ENCODE measurements at regions not wholly inside any gene's neighbourhood (a gene's known extent, or its start where the extent isn't known, plus 50 kb on each side); places are given as distances from the start of the nearest gene placed in this dataset.

DNA sequence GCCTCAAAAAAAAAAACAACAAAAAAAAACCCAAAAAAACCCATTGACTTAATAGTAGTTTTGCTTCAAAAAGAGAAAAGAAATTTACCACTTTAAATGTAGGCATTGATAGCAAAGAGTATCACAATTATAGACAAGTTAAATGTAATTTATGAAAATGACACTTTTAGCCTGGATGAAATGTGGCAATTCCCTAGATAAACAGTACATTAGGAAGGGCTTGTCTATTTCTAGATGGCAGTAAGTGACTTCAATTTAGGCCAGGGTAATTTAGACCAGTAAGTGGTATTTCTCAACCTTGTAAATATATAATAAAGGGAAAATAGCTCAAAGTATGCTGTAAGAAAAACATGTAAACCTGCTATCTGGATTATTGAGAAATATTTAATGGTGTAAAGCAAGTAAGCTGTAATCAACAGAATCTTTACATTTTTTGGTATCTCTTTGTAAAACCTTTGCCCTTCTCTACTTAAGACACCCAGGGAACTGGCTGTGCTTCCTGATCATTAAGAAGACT lies 103.7 kb upstream of the RAPGEF2 start:
- intact Hi-C loops (cut with micrococcal nuclease), result loop anchor here (5.0 kb wide), 2 partner anchors 78 to 127 kb away; no protein-coding TSS in a partner anchor
- no peak overlapping the region for H2AFZ ChIP-seq (ENCODE audit: low read length)
- H4K20me1 ChIP-seq (ENCODE audit: low read length), result no peaks in the 10 kb centered on the region
- BruUV-seq (replicated peaks), result no TSS peak
- no peaks in the 10 kb centered on the region for H3F3A ChIP-seq (ENCODE audit: low read length, unreplicated experiment)
- H3K4me1 ChIP-seq (ENCODE audit: insufficient read depth, low read length), result peaks cover 42% of the 10 kb centered on the region
- no peaks in the 10 kb centered on the region for H3K9me3 ChIP-seq (ENCODE audit: low read length)
- no peaks in the 10 kb centered on the region for H3K9me2 ChIP-seq (replicated peaks; ENCODE audit: low read length)
- H3K79me2 ChIP-seq (ENCODE audit: low read length), result no peaks in the 10 kb centered on the region
- H3K27me3 ChIP-seq (ENCODE audit: low read length), result no peaks in the 10 kb centered on the region
- H3K4me3 ChIP-seq (ENCODE audit: low read length), result no peak overlapping the region
- no peak overlapping the region for H3K4me2 ChIP-seq (ENCODE audit: low read length)
- H3K36me3 ChIP-seq (ENCODE audit: low read depth, low read length), result no peaks in the 10 kb centered on the region
- H3K27ac ChIP-seq (ENCODE audit: low read length), result peak overlapping the region; percentile 78; the same call in 1 of the 2 replicates
- no peak for TF ChIP-seq CTCF (conservative IDR thresholded peaks at IDR 0.05; ENCODE audit: low read depth, low read length)
- TF ChIP-seq EZH2phosphoT487 (IDR thresholded peaks at IDR 0.05; ENCODE audit: borderline replicate concordance, low read length), result no peak
- no peak for TF ChIP-seq EZH2 (IDR thresholded peaks at IDR 0.05; ENCODE audit: low read length, unreplicated experiment)
- no peak overlapping the region for H3K9ac ChIP-seq (ENCODE audit: low read length)
- ChIA-PET POLR2A (ENCODE audit: unreplicated experiment) (no interaction called here), CTCF (no interaction called here)
- DNase-seq (no peak), ATAC-seq (no peak)

- H3K9me3 ChIP-seq (ENCODE audit: low read length), result no peaks in the 10 kb centered on the region
- CTCF ChIA-PET, result no interaction called here
- no peak overlapping the region for H3K4me2 ChIP-seq (ENCODE audit: low read length)
- ATAC-seq (no peak), DNase-seq (no peak)
- H3F3A ChIP-seq (ENCODE audit: low read length, unreplicated experiment), result no peaks in the 10 kb centered on the region
- POLR2A ChIA-PET (ENCODE audit: unreplicated experiment), result no interaction called here
- H4K20me1 ChIP-seq (ENCODE audit: low read length), result no peaks in the 10 kb centered on the region
- no peak overlapping the region for H2AFZ ChIP-seq (ENCODE audit: low read length)
- no peaks in the 10 kb centered on the region for H3K27me3 ChIP-seq (ENCODE audit: low read length)
- H3K79me2 ChIP-seq (ENCODE audit: low read length), result no peaks in the 10 kb centered on the region
- TF ChIP-seq CTCF (conservative IDR thresholded peaks at IDR 0.05; ENCODE audit: low read depth, low read length), result no peak
- TF ChIP-seq EZH2phosphoT487 (IDR thresholded peaks at IDR 0.05; ENCODE audit: borderline replicate concordance, low read length), result no peak
- no peak for TF ChIP-seq EZH2 (IDR thresholded peaks at IDR 0.05; ENCODE audit: low read length, unreplicated experiment)
- BruUV-seq (replicated peaks), result no TSS peak
- H3K27ac ChIP-seq (ENCODE audit: low read length), result no peak overlapping the region
- no peak overlapping the region for H3K4me3 ChIP-seq (ENCODE audit: low read length)
- no peaks in the 10 kb centered on the region for H3K9me2 ChIP-seq (replicated peaks; ENCODE audit: low read length)
- H3K4me1 ChIP-seq (ENCODE audit: insufficient read depth, low read length), result peaks cover 42% of the 10 kb centered on the region
- intact Hi-C loops (cut with micrococcal nuclease), result loop anchor here (5.0 kb wide), 2 partner anchors 77 to 128 kb away; no protein-coding TSS in a partner anchor
- H3K36me3 ChIP-seq (ENCODE audit: low read depth, low read length), result no peaks in the 10 kb centered on the region
- no peak overlapping the region for H3K9ac ChIP-seq (ENCODE audit: low read length)
Observed at GRCh38 chr4:158999849-159000248, 103.0 kb upstream of the RAPGEF2 start.

DNA sequence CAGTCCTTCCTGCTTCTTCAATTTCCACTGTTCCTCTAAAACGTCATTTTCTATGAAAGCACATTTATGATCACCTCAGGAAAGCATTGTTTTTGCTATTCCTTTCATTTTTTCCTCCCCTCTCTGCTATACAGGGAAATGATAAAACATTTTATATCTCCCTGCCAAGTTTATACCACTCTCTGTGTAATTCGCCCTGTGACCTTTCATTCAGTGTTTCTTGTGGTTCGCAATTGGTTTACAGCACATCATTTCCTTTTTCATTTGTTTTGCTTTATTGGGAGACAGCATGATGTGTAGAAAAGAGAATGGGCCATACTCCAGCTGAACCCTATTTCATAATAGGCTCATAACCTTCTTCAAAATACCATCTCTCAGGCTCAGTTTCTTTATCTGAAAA lies 99.9 kb upstream of the RAPGEF2 start:
- no peaks in the 10 kb centered on the region for H3F3A ChIP-seq (ENCODE audit: low read length, unreplicated experiment)
- no peak overlapping the region for H3K27ac ChIP-seq (ENCODE audit: low read length)
- H3K9me2 ChIP-seq (replicated peaks; ENCODE audit: low read length), result no peaks in the 10 kb centered on the region
- intact Hi-C loops (cut with micrococcal nuclease), result no loop called here
- DNase-seq, result no peak
- H3K4me1 ChIP-seq (ENCODE audit: insufficient read depth, low read length), result peaks cover 38% of the 10 kb centered on the region
- no peak overlapping the region for H2AFZ ChIP-seq (ENCODE audit: low read length)
- H3K36me3 ChIP-seq (ENCODE audit: low read depth, low read length), result no peaks in the 10 kb centered on the region
- H3K27me3 ChIP-seq (ENCODE audit: low read length), result no peaks in the 10 kb centered on the region
- POLR2A ChIA-PET (ENCODE audit: unreplicated experiment), result no interaction called here
- TF ChIP-seq EZH2phosphoT487 (IDR thresholded peaks at IDR 0.05; ENCODE audit: borderline replicate concordance, low read length) (no peak), EZH2 (IDR thresholded peaks at IDR 0.05; ENCODE audit: low read length, unreplicated experiment) (no peak), CTCF (conservative IDR thresholded peaks at IDR 0.05; ENCODE audit: low read depth, low read length) (no peak)
- H3K9ac ChIP-seq (ENCODE audit: low read length), result no peak overlapping the region
- CTCF ChIA-PET, result interaction anchor here (0.5 kb wide), 1 partner anchor 382 kb away, joined by 3 read pairs; no protein-coding TSS in a partner anchor
- no peaks in the 10 kb centered on the region for H3K79me2 ChIP-seq (ENCODE audit: low read length)
- BruUV-seq (replicated peaks), result no TSS peak
- no peaks in the 10 kb centered on the region for H3K9me3 ChIP-seq (ENCODE audit: low read length)
- H4K20me1 ChIP-seq (ENCODE audit: low read length), result no peaks in the 10 kb centered on the region
- no peak for ATAC-seq
- no peak overlapping the region for H3K4me2 ChIP-seq (ENCODE audit: low read length)
- no peak overlapping the region for H3K4me3 ChIP-seq (ENCODE audit: low read length)

Data from PC-3 (cell line).